GM19455 (cell line): ENCODE measurements at regions not wholly inside any gene's neighbourhood (a gene's known extent, or its start where the extent isn't known, plus 50 kb on each side); places are given as distances from the start of the nearest gene placed in this dataset.

Experiments used
- ATAC-seq: cut with Tn5 transposase; IDR thresholded peaks from one replicate; pipeline ENCODE4 v1.9.1; 2021; ENCODE audit not compliant: unreplicated experiment

- no peak for ATAC-seq
These were observed 235.4 kb downstream of the HDGFL1 start for GRCh38 chr6:22804620-22805261.

DNA sequence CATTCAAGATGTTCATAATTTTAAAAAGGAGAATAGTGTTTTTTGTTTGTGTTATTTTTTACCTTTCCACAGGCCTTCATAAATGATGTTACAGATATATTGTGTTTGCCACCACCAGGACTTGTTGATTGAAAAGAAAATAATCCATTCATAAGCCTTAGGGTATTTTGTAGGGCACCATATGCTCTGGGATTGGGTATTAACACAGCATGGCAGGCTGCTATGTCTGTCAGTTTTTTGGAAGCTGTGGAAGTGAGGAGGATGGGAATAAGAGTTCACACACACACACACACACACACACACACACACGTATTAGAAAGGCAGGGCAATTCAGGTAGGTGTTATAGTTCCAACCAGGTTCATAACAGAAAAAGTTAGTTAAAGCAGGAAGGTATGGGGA, 237.9 kb downstream of the HDGFL1 start:
- ATAC-seq: no peak

DNA sequence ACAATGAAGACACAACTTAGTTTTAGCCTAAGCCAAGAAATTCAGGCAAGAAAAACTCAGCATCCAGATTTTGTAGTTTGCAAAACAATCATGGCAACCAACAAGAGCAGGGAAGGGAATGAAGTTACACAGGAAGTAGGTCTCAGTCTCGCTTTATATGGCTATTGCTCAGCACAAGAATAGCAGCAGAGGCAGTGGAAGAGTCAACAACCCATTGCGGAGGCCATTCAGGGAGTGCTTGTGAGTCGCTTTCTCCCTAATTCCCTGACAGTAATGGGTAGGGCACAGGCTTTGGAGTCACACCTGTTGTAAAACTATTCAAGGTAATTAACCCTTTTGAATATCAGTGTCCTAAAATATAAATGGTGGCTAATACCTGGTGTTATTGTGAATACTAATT, 238.5 kb downstream of the HDGFL1 start:
- no peak for ATAC-seq

DNA sequence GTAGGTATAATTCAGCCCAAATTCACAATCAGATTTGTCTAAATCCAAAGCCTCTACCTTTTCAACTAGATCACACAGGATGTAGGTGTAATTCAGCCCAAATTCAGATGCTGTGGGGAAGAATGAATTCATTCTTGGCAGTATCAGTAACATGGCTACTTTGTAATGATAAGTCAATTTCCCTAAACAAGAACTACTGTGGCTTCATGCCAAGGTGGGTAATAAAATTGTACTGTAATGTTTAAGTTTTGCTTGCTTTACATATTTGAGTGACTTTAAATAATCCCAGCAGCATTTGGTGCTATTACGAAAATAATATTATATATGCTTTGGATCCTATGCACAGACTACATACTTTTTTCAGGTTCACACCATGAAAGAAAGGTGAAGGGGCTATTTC, 239.1 kb downstream of the HDGFL1 start:
- ATAC-seq: no peak

DNA sequence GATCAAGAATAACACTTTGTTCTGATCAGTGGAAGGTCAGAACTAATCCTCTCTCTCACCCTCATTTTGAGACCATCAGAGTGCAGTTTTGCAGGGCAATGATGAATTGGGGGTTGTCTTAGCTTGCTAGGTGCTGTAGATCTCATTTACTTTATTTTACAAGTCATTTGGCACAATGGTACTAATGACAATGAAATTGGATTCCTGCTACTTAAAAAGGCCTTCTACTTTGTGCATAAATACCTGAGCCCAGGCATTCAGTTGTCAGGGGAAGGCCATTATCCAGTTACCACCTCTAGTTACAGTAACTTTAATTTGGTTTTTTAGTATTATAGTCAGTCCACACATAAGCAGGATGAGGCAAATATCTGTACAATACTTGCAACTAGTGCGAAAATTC, 240.0 kb downstream of the HDGFL1 start:
- no peak for ATAC-seq

- no peak for ATAC-seq
These were observed 249.8 kb downstream of the HDGFL1 start for GRCh38 chr6:22819209-22819608.

DNA sequence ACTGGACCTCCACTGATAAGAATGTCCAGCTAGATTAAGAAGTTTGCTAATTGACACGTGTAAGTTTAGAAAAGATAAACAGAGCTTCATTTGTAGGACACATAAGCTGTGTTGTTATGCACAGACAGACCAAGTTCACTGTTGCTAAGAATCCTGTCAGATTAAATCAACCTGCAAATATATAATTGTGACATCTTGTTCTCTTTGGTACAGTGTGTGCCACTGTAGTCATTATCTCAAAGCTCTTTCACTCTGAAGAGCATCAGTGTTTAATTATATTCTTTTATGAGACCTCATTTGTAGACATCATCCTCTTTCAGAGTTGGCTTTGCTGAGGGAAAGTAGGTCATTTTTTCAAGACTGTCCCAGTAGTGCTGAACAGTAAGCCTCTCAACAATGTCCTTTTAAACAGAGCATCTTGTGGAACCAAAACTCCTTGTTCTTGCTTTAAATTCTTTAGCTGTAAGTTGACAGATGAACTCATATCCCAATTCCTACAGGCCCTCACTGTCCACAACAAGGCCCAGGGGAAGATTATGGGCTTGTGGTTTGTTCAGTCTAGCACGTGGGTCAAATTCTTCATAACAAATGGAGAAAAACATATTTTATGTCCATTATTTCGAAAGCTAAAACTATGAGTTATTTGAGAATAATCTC, 252.4 kb downstream of the HDGFL1 start:
- no peak for ATAC-seq

DNA sequence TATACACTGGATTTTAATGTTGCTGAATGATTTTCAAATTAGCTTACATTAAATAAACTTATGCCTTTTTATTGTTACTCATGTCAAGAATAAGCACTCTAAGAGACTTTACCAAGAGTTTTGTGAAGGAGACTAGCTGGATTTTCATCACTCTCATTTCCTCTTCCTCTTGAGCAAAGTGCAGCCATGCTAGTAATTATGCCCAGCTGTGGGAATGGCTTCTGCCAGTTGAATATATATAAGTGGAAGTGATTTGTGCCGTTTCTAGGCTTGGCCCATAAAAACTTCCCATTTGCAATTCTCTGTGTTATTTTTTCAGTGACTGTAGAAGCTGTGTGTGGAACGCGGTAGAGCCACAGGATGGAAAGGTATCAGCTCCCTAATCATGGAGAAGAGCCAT, 255.8 kb downstream of the HDGFL1 start:
- ATAC-seq: no peak

DNA sequence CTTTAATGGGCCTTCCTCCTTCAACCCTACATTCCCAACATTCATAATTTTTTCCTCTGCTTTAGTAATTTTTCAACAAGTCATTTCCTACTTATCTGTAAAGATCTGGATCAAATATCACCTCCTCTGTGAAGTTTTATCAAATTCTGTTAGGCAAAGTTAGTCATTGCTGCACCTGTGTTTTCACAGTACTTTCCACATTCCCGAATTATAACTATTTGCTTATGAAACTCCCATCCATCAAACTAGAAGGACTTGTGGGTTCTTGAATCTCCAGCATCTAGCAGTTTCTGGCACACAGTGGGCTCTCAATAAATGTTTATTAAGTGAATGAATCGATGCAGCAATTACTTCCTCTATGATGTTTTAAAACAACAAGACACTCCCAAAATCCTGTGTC, 257.6 kb downstream of the HDGFL1 start:
- ATAC-seq: no peak

DNA sequence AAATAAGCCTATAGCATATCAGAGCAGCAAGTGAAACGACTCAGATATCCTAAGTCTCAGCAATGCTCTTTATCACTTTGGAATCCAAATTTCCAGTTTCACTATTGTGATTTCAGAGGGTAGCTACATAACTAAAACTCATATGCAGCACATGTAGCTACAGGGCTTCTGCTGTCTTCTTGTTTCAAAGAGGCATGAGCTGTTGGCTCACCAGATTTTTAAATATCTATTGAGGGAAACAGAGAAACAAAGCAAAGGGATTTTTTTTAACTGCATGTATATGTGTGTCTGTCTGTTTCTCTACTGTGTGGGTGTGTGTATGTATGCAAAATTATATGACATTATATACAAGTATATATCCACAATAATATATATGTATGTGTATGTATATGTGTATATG, 258.4 kb downstream of the HDGFL1 start:
- no peak for ATAC-seq

DNA sequence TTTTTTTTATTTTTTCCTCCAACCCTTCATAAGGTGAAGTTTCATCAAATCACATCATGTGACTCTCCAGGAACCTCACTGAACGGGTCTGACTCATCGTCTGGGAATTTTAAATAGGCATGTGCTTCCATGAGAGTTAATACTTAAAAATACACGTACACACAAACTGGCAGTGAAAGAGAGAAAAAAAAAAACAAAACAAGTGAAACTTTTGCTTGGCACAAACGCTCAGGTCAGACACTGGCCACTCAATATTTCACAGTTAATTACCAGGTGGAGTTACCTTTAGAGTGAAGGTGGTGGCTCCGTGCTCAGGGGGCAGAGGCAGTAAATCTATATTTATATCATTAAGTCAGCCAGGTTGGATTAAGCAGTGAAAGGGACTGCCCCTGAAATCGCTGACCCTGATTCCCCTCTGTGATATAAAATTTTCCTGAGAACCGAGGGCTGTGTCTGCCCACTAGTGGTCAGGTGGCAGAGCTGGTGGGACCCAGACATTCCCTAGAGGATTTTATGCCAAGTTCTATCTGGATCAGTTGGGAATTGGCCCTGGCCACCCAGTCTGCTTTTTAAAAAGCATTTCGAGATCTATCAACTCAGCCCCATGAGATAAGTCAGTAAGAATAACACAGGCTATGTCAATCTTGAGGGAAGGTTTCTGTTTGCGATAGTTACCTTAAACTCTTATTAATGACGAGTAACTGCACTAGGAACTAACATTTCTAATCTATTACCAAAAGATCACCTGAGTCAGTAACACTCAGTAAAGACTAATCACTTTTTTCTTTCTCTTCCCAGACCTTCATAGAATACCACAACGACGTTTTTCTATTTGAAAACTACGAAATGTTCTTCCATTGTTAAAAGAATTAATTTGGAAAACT, 259.1 kb downstream of the HDGFL1 start:
- ATAC-seq: no peak

- no peak for ATAC-seq
These were observed 259.7 kb downstream of the HDGFL1 start for GRCh38 chr6:22829070-22829469.

- ATAC-seq: no peak
These were observed 261.1 kb downstream of the HDGFL1 start for GRCh38 chr6:22830463-22830862.

DNA sequence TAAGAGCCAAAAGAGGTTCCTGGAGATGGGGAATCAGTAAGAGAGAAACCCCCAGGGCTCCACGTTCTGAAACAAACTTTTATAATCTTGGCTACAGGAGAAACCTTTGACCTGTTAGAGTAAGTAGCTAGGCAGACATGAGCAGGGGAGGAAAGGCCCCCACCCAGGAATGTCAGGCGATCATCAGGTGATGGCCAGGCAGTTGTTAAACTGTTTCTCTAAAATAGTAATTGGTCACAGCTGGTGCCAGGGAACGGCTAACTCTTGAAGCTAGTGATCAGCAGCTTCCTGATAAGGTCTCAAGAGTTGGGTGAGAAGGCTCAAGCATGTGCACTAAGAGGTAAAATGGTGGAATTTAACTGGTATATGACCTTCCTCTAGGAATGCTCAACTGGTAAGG, 263.8 kb downstream of the HDGFL1 start:
- ATAC-seq: no peak

GRCh38 chr6:22838345-22838744, 269.0 kb downstream of the HDGFL1 start:
- ATAC-seq: no peak

- no peak for ATAC-seq
These were observed 276.1 kb downstream of the HDGFL1 start for GRCh38 chr6:22845467-22845866.

- no peak for ATAC-seq
These were observed 278.8 kb downstream of the HDGFL1 start for GRCh38 chr6:22848121-22848520.

GRCh38 chr6:22849921-22850320, 280.6 kb downstream of the HDGFL1 start:
- no peak for ATAC-seq

- ATAC-seq: no peak
These were observed 282.7 kb downstream of the HDGFL1 start for GRCh38 chr6:22852101-22852500.

GRCh38 chr6:22873513-22874136, 304.3 kb downstream of the HDGFL1 start:
- no peak for ATAC-seq

GRCh38 chr6:22875845-22876244, 306.5 kb downstream of the HDGFL1 start:
- ATAC-seq: no peak

GRCh38 chr6:22878324-22878701, 308.9 kb downstream of the HDGFL1 start:
- ATAC-seq: no peak
